CD1c-positive myeloid dendritic cell (primary cell): ENCODE measurements at regions not wholly inside any gene's neighbourhood (a gene's known extent, or its start where the extent isn't known, plus 50 kb on each side); places are given as distances from the start of the nearest gene placed in this dataset.
A peak's percentile ranks its signal among the peaks of the same experiment; 100 is the strongest.

Source experiments
- DNase-seq: peaks from one replicate; pipeline ENCODE4 v3.0.0-alpha.2; 2016; ENCODE audit errors: extremely low spot score

- DNase-seq, result no peak
Measured at GRCh38 chr2:144706647-144707046, 186.7 kb upstream of the ZEB2 start.

GRCh38 chr2:144705328-144706245 is 185.7 kb upstream of the ZEB2 start:
- no peak for DNase-seq

GRCh38 chr2:144704709-144705095 is 184.8 kb upstream of the ZEB2 start:
- DNase-seq, result no peak

GRCh38 chr2:144703852-144704708 is 184.2 kb upstream of the ZEB2 start:
- peak; percentile 95 for DNase-seq

GRCh38 chr2:144702051-144702450 is 182.1 kb upstream of the ZEB2 start:
- peak; percentile 81 for DNase-seq

GRCh38 chr2:144701259-144701658 is 181.3 kb upstream of the ZEB2 start:
- DNase-seq, result peak; percentile 96

GRCh38 chr2:144698156-144698555 is 178.2 kb upstream of the ZEB2 start:
- no peak for DNase-seq

GRCh38 chr2:144695657-144696056 is 175.7 kb upstream of the ZEB2 start:
- no peak for DNase-seq

- DNase-seq, result no peak
Measured at GRCh38 chr2:144694456-144694855, 174.5 kb upstream of the ZEB2 start.

- peak; percentile 61 for DNase-seq
Measured at GRCh38 chr2:144693179-144693578, 173.3 kb upstream of the ZEB2 start.

- DNase-seq, result no peak
Measured at GRCh38 chr2:144692661-144693060, 172.7 kb upstream of the ZEB2 start.

- DNase-seq, result no peak
Measured at GRCh38 chr2:144690771-144691170, 170.9 kb upstream of the ZEB2 start.

- peak; percentile 93 for DNase-seq
Measured at GRCh38 chr2:144686518-144687215, 166.7 kb upstream of the ZEB2 start.

- peak; percentile 44 for DNase-seq
Measured at GRCh38 chr2:144683966-144684365, 164.0 kb upstream of the ZEB2 start.

- peak; percentile 51 for DNase-seq
Measured at GRCh38 chr2:144683107-144683753, 163.3 kb upstream of the ZEB2 start.

- DNase-seq, result peak; percentile 53
Measured at GRCh38 chr2:144682248-144682647, 162.3 kb upstream of the ZEB2 start.

- DNase-seq, result no peak
Measured at GRCh38 chr2:144681389-144681788, 161.5 kb upstream of the ZEB2 start.

GRCh38 chr2:144679942-144680341 is 160.0 kb upstream of the ZEB2 start:
- DNase-seq, result no peak

GRCh38 chr2:144678736-144679135 is 158.8 kb upstream of the ZEB2 start:
- DNase-seq, result no peak

- no peak for DNase-seq
Measured at GRCh38 chr2:144675731-144676130, 155.8 kb upstream of the ZEB2 start.

GRCh38 chr2:144675331-144675730 is 155.4 kb upstream of the ZEB2 start:
- no peak for DNase-seq

- no peak for DNase-seq
Measured at GRCh38 chr2:144674071-144674470, 154.2 kb upstream of the ZEB2 start.
